Lung microvascular endothelial cell (primary cell): ENCODE measurements at regions not wholly inside any gene's neighbourhood (a gene's known extent, or its start where the extent isn't known, plus 50 kb on each side); places are given as distances from the start of the nearest gene placed in this dataset.

Experiments used
- DNase-seq, 2 donors: peaks; one replicate each; pipeline versions ENCODE4 v3.0.0 to v3.0.0-alpha.2; 2010; ENCODE audit warnings: low read depth in 2 of 2

- DNase-seq: no peak
Observed at GRCh38 chr1:199096591-199096990, 457.8 kb downstream of the PTPRC start.

- DNase-seq: no peak
Observed at GRCh38 chr1:199098468-199098867, 459.6 kb downstream of the PTPRC start.

- no peak for DNase-seq
Observed at GRCh38 chr1:199101139-199101538, 462.3 kb downstream of the PTPRC start.

DNA sequence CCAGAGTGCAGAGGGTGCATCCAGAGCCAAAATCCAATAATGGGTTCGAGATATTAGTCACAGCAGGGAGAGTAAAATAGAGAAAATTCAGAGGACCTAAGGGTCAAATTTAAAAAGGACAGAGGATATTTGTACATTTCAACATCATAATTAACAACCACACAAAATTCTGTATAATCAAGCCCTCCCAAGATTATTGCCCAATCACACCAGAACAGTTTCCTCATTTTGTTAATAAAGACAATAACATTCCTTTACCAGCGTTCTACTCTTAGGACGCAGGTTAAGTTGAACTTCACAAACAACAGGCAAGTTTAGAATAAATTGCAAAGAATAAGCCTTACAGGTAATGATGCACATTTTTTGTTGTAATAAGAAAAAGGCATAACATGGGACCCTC, 462.8 kb downstream of the PTPRC start:
- DNase-seq: no peak

DNA sequence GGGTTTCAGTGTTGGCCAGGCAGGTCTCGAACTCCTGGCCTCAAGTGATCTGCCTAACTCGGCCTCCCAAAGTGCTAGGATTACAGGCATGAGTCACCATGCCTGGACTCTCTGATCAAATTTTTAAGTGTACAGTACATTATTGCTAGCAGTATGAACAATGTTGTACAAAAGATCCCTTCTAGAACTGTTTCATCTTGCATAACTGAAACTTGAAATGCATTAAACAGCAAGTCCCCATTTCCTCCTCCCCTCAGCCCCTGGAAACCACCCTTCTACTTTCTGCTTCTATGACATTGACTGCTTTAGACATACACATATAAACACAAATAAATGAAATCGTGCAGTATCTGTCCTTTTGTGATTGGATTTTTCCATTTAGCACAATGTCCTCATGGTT, 463.4 kb downstream of the PTPRC start:
- DNase-seq: no peak

DNA sequence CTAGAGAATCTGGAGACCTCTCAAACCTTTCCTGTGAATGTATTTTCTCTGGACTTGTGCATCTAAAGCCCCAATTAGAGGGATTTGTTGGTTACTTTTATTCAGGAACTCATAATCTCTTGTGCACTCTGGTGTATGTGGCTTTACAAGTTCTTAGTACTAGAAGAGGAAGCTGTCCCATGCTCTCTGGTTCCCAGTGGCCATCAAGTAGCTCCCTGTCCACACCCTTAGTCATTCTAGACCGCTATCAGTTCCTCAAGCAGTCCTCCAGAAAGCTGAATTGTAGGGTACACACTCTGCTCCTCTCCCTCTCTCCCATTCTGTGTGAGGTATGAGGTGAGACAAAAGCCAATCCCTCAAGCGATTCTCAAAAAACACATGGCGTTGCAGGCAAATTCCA, 470.3 kb downstream of the PTPRC start:
- no peak for DNase-seq

GRCh38 chr1:199112365-199112764, 473.5 kb downstream of the PTPRC start:
- DNase-seq: no peak

- DNase-seq: peak; percentile 85 to 86
Observed at GRCh38 chr1:199113265-199113869, 474.5 kb downstream of the PTPRC start.

- no peak for DNase-seq
Observed at GRCh38 chr1:199116488-199116887, 477.6 kb downstream of the PTPRC start.

- DNase-seq: no peak
Observed at GRCh38 chr1:199121047-199121446, 482.2 kb downstream of the PTPRC start.

DNA sequence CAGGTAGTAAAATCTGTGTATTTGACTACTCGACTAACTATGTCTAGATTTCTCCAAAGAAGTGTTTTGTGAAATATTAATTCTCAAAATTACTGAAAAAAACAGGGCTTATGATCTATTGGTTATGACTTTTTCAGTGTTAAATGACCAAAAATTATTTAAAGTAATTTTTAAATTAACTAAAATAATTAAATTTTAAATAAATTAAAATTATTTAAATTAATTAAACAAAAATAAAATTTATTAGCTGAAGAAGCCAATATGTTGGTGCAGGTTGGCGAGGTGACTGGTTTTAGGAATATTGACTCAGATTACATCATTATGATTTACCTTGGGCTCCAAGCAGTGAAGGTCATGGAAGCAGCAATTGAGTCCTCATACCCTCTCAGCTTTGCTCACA, 483.2 kb downstream of the PTPRC start:
- no peak for DNase-seq

GRCh38 chr1:199122532-199123311, 483.9 kb downstream of the PTPRC start:
- no peak for DNase-seq

DNA sequence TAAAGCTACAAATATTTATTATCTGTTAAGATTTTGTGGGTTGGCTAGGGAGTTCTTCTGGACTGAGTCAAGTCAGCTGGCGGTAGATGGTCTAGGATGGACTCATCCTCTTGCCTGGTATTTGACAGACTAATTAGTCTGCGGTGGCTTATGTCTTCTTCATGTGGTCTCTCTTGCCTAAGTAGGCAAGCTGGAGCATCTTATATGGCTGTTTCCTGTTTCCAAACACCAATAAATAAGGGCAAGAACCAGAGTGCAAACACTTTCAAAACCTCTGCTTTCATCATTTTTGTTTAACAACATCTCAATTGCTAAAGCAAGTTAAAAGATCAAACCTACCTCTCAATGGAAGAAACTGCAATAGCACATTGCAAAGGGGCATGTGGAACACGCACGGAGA, 484.8 kb downstream of the PTPRC start:
- DNase-seq: no peak

DNA sequence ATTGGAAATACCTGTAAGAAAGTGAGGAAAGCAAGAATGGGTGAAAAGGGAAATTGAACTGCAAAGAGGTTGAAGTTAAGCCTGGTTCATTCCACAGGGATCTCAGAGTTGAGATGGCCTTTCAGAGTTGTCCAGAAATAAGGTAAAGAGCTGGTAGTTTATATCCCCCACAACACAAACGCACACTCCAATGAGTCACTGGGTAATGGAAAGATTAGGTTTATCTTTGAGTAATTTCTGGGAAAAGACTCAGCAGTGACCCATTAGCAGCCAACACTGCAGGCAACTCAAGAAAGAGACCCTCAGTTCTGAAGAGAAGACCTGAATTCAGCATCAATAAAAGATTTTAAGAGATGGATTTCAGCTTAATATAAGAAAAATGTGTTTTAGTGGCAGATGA, 485.5 kb downstream of the PTPRC start:
- no peak for DNase-seq

DNA sequence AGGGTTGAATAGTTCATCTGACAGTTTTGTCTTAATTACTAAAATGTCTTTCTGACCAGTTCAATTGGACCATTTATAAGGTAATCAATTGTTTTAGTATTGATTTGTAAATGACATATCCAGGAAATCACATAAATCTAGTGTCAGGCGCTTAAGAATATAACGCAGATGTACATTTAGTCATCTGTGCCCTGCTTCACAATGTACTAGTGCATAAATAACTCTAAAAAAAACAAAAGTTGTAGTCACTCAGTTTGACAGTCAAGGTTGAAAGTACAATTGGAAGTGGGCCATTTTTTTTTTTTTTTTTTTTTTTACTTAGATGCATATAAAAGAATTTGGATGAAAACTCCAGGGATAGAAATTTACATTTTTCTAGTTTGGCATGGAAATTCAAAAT, 490.4 kb downstream of the PTPRC start:
- peak; percentile 23 to 39 for DNase-seq

GRCh38 chr1:199132006-199132405, 493.2 kb downstream of the PTPRC start:
- DNase-seq: no peak

- no peak for DNase-seq
Observed at GRCh38 chr1:199135901-199136300, 497.1 kb downstream of the PTPRC start.

DNA sequence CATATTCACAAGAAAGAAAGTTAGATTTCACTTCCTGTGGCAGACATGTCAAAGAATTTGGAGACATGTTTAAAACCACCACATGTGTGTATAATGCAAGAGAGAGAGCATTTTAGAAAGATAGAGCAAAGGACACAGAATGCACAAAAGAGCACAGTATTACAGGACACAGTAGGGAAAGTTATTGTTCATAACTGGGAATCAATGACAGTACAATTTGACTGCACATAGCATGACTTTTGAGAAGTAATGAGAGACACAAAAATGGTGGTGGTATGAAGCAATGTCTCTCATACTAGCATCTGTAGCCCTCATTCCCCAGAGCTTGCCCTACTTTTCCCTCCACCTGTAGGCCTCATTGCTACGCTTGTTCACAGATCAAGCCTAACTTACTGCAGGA, 499.2 kb downstream of the PTPRC start:
- DNase-seq: no peak

- DNase-seq: no peak
Observed at GRCh38 chr1:199149591-199149990, 510.8 kb downstream of the PTPRC start.

DNA sequence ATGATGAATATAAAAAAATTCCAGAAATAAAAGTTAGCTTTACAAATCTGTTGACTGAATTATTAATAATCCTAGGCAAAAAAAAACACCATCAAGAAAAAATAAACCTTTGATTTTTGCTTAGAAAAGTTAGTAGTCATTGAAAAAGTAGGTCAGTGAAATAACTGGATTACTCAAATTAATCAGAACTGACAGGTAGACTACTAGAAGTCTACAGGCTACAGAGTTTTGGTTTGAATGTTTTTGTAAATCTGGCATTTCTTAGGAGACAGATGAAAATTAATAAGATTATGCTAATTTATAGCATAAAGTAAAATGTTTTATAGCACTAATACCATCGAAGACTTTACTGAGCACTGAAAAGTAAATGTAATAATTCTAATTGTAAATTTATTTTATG, 511.9 kb downstream of the PTPRC start:
- no peak for DNase-seq

GRCh38 chr1:199151634-199152425, 513.0 kb downstream of the PTPRC start:
- DNase-seq: no peak

GRCh38 chr1:199152676-199153075, 513.8 kb downstream of the PTPRC start:
- no peak for DNase-seq
